NCI-H1105 treated with DMSO at 0.1 percent for 48 hours (cell line): ENCODE measurements at regions not wholly inside any gene's neighbourhood (a gene's known extent, or its start where the extent isn't known, plus 50 kb on each side); places are given as distances from the start of the nearest gene placed in this dataset.

Source experiments
- DNase-seq: peaks from one replicate; lab custom pipeline; 2025; lab: John Stamatoyannopoulos, UW

DNA sequence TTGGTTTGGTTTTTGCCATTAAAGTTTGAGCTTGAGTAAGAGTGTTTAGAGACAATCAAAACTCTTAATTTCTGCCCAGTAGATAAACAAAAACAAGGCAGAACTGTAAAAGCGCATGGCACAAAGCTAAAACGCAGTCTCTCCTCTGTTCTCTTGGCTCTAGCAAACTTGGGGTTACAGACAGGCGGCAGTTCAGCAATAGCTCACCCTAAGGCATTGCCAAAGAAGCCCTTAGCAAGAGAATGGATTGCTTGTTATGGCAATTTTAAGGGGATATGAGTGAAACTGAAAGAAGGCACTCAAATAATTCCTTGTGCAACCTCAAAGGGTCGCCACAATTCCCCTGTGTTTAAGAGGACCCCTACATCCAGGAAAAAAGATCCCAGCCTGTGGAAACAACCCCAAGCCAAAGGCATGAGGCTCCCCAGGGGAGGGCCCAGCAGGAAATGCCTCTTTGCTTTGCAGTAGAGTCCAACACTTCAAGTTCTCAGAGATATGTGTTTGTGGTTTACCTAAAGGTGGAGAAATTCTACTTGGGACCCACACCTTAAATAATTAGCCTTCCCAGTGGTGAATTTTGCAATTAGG is 317.0 kb upstream of the MPDZ start:
- no peak for DNase-seq

- DNase-seq = no peak
Measured at GRCh38 chr9:13590996-13591395, 311.5 kb upstream of the MPDZ start.

GRCh38 chr9:13589034-13589737 is 309.7 kb upstream of the MPDZ start:
- no peak for DNase-seq

- DNase-seq = no peak
Measured at GRCh38 chr9:13588151-13589033, 308.9 kb upstream of the MPDZ start.

DNA sequence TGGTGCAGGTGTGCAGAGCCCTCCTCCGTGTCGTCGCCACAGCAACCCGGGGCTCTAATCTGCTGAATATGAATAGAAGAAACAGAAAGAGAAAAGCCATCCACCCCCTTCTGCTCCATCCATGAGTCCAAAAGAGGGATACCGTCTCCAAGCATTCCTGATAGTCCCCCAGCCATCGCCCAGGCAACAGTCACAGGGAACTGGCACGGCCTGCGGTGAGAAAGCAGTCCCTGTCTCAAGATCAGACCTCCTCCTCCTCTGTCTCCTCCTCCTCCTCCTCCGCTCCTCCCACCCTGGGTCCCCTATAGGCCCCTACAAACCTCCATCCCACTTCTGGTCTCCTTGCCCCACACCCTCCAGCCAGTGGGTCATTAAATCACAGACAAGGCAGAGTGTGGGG is 308.1 kb upstream of the MPDZ start:
- DNase-seq = no peak

GRCh38 chr9:13586587-13587374 is 307.3 kb upstream of the MPDZ start:
- no peak for DNase-seq

DNA sequence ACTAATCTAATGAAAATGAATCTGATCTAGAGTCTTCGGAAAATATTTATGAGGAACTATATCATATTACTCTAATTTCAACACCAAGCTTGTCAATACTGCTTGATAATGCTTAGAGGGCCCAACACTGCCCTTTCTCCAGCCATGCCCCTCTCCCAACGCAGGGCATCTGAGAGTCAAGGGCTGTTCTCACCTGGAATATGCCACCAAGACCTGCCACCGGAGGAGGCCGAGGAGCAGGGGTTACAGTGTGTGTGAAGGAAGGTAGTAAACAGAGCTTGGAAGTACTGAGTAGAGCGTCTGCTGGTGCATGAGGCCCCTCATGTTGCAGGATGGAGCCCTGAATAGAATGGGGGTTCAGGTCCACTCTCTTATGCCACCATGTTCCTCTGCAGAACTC is 301.3 kb upstream of the MPDZ start:
- DNase-seq = no peak

GRCh38 chr9:13580131-13580530 is 300.6 kb upstream of the MPDZ start:
- DNase-seq = no peak

GRCh38 chr9:13576101-13576500 is 296.6 kb upstream of the MPDZ start:
- DNase-seq = no peak

- no peak for DNase-seq
Measured at GRCh38 chr9:13575558-13575957, 296.1 kb upstream of the MPDZ start.

- no peak for DNase-seq
Measured at GRCh38 chr9:13570068-13570974, 290.8 kb upstream of the MPDZ start.

GRCh38 chr9:13569602-13570067 is 290.1 kb upstream of the MPDZ start:
- no peak for DNase-seq

GRCh38 chr9:13568841-13569601 is 289.5 kb upstream of the MPDZ start:
- DNase-seq = peak; percentile 93

DNA sequence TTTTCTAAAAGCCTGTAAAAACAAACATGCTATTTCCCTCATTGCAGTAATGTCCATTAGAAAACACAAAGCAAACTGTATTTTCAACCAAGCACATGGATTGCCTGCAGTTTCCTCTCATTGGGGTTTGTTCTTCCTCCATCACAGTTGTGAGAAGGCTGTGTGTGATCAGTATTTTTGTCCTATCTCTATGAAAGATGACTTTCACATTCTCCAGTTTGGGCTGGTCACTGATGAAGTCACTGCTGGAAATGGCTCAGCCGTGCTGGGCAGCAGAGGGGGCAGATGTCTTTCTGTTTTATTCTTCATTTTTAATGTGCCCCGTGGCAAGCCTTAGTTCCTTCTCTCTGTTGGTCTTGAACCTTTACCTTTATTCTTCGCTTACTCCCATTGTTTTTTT is 288.9 kb upstream of the MPDZ start:
- DNase-seq = no peak

DNA sequence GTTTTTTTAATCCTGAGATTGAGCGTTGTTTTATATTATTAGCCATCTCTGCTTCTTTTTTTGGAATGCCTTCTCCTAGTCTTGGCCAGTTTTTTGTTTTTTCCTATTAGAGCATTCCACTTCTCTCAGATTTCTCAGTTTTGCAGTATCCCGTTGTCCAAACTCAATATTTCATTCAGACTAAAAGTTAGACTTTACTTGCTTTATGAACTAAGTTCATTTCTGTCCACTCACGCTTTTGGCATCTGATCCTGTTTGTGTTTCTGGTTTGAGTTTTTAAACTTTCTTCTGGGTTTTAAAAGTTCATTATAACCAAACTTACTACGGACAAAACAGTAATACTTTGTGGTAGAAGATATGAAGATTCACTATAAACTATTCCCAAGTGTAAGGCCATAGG is 288.3 kb upstream of the MPDZ start:
- no peak for DNase-seq

DNA sequence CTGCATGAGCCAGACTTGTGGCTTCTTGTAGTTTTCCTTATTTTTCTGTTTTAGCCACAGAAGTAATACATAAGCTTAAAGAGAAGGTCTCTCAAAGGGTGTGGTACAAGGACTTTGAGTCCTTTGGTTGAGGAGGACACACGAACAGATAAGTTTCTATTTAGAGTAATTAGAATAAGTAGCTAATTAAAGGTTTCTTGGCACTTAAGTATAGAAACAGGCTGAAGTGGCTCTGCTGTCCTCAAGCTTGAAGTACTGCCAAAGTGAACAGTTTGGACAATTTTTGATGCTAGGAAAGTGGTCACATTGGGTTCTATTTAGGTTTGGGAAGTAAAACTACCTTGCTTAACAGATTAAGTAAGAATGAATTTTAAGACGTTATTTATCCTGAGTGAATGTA is 278.3 kb upstream of the MPDZ start:
- peak; percentile 69 for DNase-seq

DNA sequence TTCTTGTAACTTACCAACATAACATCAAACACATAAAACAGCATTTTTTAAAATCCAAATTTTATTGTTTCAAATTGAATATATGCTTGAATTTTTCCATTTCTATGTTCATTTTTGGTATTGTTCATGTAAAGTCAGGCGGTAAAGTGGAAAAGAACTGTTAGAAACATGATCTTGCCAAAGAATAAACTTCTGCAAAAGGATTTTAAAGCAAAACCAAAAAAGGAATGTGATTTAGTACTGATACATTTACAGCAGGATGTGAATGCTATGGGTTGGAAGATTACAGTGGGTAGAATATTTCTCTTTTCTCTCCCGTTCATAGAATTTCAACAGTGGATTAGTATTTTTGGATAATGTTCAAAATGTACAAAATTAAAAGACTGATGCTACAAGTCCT is 277.2 kb upstream of the MPDZ start:
- no peak for DNase-seq

- DNase-seq = peak; percentile 44
Measured at GRCh38 chr9:13555989-13556500, 276.6 kb upstream of the MPDZ start.

DNA sequence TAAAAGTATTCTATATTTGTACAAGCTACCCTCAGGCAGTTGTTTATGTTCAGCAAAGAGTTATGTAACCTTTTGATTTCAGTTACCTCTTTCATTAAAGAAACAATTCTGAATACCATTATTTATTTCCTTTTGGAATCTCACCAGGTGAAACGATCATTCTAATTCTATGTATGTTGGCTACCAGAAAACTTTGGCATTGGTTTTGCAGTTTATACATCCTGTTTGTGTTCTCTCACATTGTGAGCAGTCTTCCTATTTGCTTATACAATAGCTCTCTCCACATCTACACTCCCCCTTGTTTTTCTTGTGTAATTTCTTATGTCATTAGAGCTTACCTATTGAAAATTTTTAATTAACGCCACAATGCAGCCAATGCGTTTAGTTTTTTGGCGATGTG is 276.0 kb upstream of the MPDZ start:
- peak; percentile 51 for DNase-seq

- no peak for DNase-seq
Measured at GRCh38 chr9:13554626-13555025, 275.1 kb upstream of the MPDZ start.
